ENCODE measurements at regions not wholly inside any gene's neighbourhood (a gene's known extent, or its start where the extent isn't known, plus 50 kb on each side); places are given as distances from the start of the nearest gene placed in this dataset.

DNA sequence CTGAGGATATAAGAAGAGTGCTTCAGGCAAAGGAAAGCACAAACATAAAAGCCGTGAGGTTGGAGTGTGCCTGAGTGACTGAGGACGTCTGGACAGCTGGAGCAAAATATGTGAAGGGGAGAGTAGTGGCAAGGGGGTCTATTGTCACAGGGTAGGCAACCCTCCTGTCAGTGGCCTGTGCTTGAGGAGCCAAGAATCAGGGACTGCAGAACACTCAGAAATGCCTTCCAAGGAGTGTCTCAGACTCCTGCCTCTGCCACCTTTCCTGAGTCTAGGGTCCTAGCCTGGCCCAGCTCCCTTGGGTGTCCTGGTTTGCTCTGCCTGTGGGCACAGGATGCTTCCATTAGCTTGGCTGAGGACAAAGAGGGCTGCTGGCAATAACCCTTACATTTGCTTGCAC, 152.5 kb upstream of the PJA1 start:
- Histone ChIP-seq H3K27me3 (replicated peaks) (no peaks in the 10 kb centered on the region), H3K4me3 (ENCODE audit: low read depth, low read length) (no peak overlapping the region), H3K36me3 (replicated peaks) (no peaks in the 10 kb centered on the region), H3K27ac (no peak overlapping the region)
- TF ChIP-seq, protein P1, sequence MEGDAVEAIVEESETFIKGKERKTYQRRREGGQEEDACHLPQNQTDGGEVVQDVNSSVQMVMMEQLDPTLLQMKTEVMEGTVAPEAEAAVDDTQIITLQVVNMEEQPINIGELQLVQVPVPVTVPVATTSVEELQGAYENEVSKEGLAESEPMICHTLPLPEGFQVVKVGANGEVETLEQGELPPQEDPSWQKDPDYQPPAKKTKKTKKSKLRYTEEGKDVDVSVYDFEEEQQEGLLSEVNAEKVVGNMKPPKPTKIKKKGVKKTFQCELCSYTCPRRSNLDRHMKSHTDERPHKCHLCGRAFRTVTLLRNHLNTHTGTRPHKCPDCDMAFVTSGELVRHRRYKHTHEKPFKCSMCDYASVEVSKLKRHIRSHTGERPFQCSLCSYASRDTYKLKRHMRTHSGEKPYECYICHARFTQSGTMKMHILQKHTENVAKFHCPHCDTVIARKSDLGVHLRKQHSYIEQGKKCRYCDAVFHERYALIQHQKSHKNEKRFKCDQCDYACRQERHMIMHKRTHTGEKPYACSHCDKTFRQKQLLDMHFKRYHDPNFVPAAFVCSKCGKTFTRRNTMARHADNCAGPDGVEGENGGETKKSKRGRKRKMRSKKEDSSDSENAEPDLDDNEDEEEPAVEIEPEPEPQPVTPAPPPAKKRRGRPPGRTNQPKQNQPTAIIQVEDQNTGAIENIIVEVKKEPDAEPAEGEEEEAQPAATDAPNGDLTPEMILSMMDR (IDR thresholded peaks at IDR 0.05; ENCODE audit: low read depth, low read length, missing control alignments) = no peak
- in situ Hi-C loops (cut with HindIII; ENCODE audit: low pct_ligation_motif_present, low sequenced_read_pairs) = no loop called here
- no peak for DNase-seq

DNA sequence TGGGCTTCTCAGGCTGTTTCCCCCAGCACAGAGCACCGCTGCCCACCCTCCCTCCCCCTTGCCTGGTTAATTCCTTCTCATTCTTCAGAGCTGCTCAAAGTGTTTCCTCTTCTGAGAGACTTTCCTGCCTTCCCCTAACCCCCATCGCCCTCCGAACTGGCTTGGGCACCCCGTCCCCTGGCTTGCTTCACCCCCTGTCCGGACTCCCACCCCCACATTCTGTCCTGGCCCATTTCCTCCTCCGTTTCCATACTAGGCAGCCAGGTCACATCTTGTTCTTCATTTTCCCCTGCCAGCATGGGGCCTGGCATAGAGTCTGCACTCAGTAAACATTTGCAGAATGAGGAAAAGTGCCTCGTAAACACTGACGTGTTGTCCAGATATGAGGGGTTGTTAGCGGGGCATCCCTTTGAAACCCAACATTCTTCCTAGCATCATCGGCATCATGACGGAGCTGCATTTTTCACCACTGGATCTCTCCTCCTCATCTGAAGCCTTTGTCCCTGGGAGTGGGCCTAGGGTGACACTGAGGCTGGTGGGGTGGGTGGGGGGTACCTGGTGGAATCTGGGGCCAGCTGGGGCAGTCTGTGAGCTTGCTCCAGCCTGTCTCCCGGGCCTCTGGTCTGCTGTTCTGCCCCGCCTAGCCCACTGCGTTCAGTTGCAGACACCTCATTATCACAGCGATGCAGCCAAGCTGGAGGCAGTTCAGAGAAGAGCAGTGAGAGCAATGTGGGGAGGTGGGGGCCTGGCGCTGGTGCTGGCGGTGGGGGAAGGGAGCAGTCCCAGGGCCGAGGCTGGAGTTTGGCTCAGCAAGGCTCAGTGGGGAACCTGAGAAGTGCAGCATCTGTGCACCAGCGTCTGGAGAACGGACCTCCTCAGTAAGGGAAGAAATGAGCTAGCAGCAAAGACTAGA, 149.4 kb upstream of the PJA1 start:
- H3K4me3 ChIP-seq (ENCODE audit: low read depth, low read length) = no peak overlapping the region
- in situ Hi-C loops (cut with HindIII; ENCODE audit: low pct_ligation_motif_present, low sequenced_read_pairs) = no loop called here
- H3K27ac ChIP-seq = no peak overlapping the region

DNA sequence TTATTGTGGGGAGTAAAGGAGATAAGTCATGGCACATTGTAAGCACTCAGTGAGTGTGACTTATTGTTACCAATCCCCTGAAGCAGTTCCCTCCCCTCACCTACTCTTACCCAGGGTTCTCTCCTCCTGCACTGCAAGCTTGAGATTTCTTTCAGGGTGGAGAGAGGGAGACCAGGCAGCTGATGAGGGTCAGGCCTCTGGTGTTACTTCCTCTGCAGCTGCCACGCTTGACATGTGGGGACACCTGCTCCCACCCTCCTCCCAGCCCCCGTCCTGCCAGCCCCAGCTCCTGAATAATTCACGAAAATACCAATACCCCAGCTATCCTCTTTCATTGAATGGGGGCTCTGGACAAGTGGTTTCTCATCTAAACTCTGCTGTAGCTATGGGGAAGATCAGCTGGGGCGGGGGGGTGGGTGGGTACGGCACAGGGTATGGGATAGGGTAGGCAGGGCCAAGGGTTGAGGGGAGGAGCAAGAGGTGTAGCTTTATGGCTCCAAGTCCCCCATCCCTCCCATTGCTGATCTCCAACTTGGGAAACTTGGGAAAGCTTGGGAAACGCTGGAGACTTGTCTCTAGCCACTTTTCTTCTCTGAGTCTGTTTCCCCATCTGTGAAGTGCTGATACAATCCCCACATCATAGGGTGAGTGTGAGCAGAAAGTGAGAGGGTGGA, 148.5 kb upstream of the PJA1 start:
- Histone ChIP-seq H3K4me3 (ENCODE audit: low read depth, low read length) (no peak overlapping the region), H3K36me3 (replicated peaks) (no peaks in the 10 kb centered on the region), H3K27ac (no peak overlapping the region), H3K27me3 (replicated peaks) (no peaks in the 10 kb centered on the region)
- in situ Hi-C loops (cut with HindIII; ENCODE audit: low pct_ligation_motif_present, low sequenced_read_pairs) = no loop called here
- TF ChIP-seq, protein P1 (IDR thresholded peaks at IDR 0.05; ENCODE audit: low read depth, low read length, missing control alignments) = no peak
- no peak for DNase-seq

More for the DNA sequence above, 149.4 kb upstream of the PJA1 start:
- DNase-seq = no peak
- no peaks in the 10 kb centered on the region for H3K27me3 ChIP-seq (replicated peaks)
- no peaks in the 10 kb centered on the region for H3K36me3 ChIP-seq (replicated peaks)
- TF ChIP-seq, protein P1 (IDR thresholded peaks at IDR 0.05; ENCODE audit: low read depth, low read length, missing control alignments) = no peak

DNA sequence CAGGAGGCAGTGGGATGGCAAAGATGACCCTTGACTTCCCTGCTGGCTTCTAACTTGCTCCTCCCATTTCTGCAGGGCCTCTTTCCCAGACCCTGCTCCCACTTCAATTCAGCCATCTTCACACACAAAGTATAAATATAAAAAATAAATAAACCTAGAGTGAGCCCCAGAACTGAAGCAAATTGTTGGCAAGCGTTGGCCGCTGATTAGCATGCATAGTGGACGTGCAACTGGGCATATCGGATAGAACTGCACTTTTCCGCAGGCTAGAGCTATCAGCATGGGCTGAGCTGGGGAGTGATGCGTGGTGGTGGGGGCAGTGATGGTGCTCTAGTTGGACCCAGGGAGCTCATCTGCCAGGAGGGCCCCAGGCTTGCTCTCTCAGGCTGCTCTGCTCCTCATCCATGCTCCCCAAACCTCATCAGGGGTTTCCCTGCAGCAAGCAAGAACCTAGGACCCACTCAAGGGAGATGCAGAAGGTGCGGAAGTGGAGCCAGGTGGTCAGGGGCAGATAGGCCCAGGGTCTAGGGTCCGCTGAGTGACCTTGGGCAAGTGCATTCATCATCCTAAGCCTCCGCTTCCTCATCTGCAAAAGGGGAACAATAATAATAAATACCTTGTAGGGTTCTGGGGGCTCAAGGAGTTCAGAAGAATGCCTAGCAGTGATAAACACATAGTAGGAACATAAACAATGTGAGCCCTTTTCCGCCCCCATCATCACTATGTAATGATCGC, 146.8 kb upstream of the PJA1 start:
- no peak overlapping the region for H3K27ac ChIP-seq
- no peak for DNase-seq
- TF ChIP-seq, protein P1 (IDR thresholded peaks at IDR 0.05; ENCODE audit: low read depth, low read length, missing control alignments) = no peak
- in situ Hi-C loops (cut with HindIII; ENCODE audit: low pct_ligation_motif_present, low sequenced_read_pairs) = no loop called here
- H3K4me3 ChIP-seq (ENCODE audit: low read depth, low read length) = no peak overlapping the region
- H3K36me3 ChIP-seq (replicated peaks) = no peaks in the 10 kb centered on the region
- H3K27me3 ChIP-seq (replicated peaks) = no peaks in the 10 kb centered on the region

DNA sequence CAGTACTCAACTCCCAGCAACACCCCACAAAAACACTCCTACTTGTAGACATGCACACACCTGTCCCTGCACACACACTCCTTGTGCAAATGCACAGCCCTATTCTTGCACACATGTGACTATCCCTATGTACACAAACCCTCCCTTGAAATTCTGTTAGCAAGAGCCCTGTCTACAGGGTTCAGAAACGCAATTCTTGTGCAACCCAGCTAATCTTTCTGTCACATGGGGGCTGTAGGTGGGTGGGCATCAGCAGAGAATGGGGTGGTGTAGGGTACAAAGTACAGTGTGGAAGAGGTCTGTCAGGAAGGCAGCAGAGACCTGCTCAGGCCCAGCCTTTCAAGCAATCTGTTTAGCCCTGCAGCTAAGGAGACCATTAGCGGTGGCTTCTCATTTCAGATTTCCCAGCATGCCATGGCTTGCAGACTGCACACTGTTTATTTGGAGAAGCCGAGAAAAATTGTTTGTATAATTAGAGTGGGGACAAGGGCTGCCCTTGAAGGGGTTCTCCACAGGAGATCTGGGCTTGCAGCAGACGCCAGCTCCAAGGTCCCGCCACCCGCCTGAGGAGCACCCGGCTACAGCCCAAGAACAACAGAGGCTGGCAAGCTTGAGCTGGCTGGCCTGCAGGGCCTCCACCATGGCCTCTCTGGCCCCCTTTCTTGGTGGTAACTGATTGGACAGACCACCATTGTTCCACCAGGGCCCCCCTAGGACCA, 144.0 kb upstream of the PJA1 start:
- H3K27ac ChIP-seq = no peak overlapping the region
- DNase-seq = no peak
- no peak overlapping the region for H3K4me3 ChIP-seq (ENCODE audit: low read depth, low read length)
- TF ChIP-seq, protein P1 (IDR thresholded peaks at IDR 0.05; ENCODE audit: low read depth, low read length, missing control alignments) = no peak
- in situ Hi-C loops (cut with HindIII; ENCODE audit: low pct_ligation_motif_present, low sequenced_read_pairs) = no loop called here
- no peaks in the 10 kb centered on the region for H3K36me3 ChIP-seq (replicated peaks)
- no peaks in the 10 kb centered on the region for H3K27me3 ChIP-seq (replicated peaks)
